GM12892 (cell line): ENCODE measurements at regions not wholly inside any gene's neighbourhood (a gene's known extent, or its start where the extent isn't known, plus 50 kb on each side); places are given as distances from the start of the nearest gene placed in this dataset.

Experiments
- POLR2A ChIP-seq: IDR thresholded peaks from 2 replicates; pipeline ENCODE4 v1.6.1; 2011; ENCODE audit warnings: low read depth, low read length, control low read depth
- POLR2AphosphoS5 ChIP-seq: IDR thresholded peaks from 2 replicates; pipeline ENCODE4 v1.6.1; 2011; ENCODE audit warnings: low read depth, low read length, control low read depth
- TAF1 ChIP-seq: IDR thresholded peaks from 2 replicates; pipeline ENCODE4 v1.6.1; 2011; ENCODE audit warnings: low read depth, mild to moderate bottlenecking, control low read depth, low read length, borderline replicate concordance

DNA sequence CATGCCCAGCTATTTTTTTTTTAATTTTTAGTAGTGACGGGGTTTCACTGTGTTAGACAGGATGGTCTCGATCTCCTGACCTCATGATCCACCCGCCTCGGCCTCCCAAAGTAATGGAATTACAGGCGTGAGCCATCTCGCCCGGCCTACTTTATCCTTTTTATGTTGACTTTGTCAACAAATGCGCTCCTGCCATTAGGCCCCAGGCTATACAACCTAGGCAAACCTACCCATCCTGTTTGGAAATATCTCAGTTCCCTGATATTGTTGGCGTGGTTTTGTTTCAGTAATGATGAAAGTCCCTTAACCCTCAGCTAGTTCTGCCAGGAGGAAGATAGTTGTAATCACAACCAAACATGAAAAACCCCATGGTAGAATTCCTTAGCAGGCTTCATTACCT lies 249.4 kb upstream of the SOX11 start:
- TF ChIP-seq POLR2A: no peak
- TF ChIP-seq POLR2AphosphoS5: no peak
- no peak for TF ChIP-seq TAF1
